ENCODE measurements at regions not wholly inside any gene's neighbourhood (a gene's known extent, or its start where the extent isn't known, plus 50 kb on each side); places are given as distances from the start of the nearest gene placed in this dataset.

- TF ChIP-seq POLR2A (IDR thresholded peaks at IDR 0.05) (no peak), CTCF (IDR thresholded peaks at IDR 0.05) (no peak)
These were observed 102.6 kb downstream of the TMEM100 start for GRCh38 chr17:55620023-55620422.

Data from lower leg skin (tissue), 3 donors.